ENCODE measurements at regions not wholly inside any gene's neighbourhood (a gene's known extent, or its start where the extent isn't known, plus 50 kb on each side); places are given as distances from the start of the nearest gene placed in this dataset.

GRCh38 chr13:84894749-84895148 is 904.5 kb downstream of the SLITRK6 start:
- DNase-seq = no peak
- Histone ChIP-seq H3K27me3 (no peaks in the 10 kb centered on the region), H3K9me3 (no peaks in the 10 kb centered on the region), H3K4me3 (no peak overlapping the region), H3K27ac (no peak overlapping the region), H3K36me3 (no peaks in the 10 kb centered on the region), H3K4me1 (no peaks in the 10 kb centered on the region)
- no peak for TF ChIP-seq CTCF (IDR thresholded peaks at IDR 0.05)
- 95% methylated on average over 23 of the region's 23 CpGs for WGBS, 2 donors
- peak in 1 of 8 donors; percentile 38 for ATAC-seq
- intact Hi-C loops (cut with DNase I) = loop anchor here in 7 of 10 donors (5.0 to 10.0 kb wide), 3 partner anchors 910 to 930 kb away; no protein-coding TSS in a partner anchor

DNA sequence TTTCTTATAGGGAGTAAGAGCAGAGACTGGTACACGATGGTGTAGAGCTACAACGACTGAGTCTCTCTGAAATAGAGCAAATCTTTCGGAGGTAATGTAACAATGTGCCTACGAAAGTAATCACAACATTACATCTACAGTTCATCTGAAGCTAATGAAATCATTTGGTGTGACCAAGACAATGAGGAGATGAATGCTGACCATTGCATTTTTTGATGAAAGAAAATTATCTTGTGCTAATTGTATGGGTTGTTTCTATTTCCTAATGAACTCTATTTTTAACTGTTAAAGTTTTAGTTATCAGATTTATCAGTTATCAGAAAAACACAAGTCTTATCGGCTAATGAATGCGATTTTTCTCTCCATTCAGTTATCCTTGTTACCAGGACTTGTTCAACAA is 913.4 kb downstream of the SLITRK6 start:
- DNase-seq (no peak), ATAC-seq (no peak)
- 84 to 86% methylated on average over 6 of the region's 6 CpGs for WGBS, 2 donors
- intact Hi-C loops (cut with DNase I) = no loop called here
- Histone ChIP-seq H3K27ac (no peak overlapping the region), H3K4me3 (no peak overlapping the region), H3K4me1 (no peaks in the 10 kb centered on the region), H3K36me3 (no peaks in the 10 kb centered on the region), H3K9me3 (no peaks in the 10 kb centered on the region), H3K27me3 (no peaks in the 10 kb centered on the region)
- TF ChIP-seq CTCF (IDR thresholded peaks at IDR 0.05) = no peak

DNA sequence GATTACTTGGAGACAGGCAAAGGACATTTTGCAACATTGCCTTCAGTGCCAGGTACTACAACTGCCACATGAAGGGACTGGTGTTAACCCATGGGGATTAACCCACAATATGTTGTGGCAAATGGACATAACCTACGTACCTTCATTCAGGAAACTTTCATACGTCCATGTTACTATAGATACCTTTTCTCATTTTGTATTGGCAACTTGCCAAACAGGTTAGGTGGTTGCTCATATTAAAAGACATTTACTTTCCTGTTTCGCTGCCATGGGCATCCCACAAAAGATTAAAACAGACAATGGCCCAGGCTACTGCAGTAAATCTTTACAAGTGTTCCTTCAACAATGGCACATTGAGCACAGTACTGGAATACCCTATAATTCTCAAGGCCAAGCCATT is 925.3 kb downstream of the SLITRK6 start:
- no peak for ATAC-seq
- TF ChIP-seq CTCF (IDR thresholded peaks at IDR 0.05) = no peak
- no peak for DNase-seq
- Histone ChIP-seq H3K36me3 (no peaks in the 10 kb centered on the region), H3K4me3 (no peak overlapping the region), H3K9me3 (peaks cover 0 to 21% (median 0%) of the 10 kb centered on the region in 11 donors), H3K27me3 (no peaks in the 10 kb centered on the region), H3K27ac (no peak overlapping the region), H3K4me1 (no peaks in the 10 kb centered on the region)
- intact Hi-C loops (cut with DNase I) = no loop called here
- WGBS, 2 donors = 71 to 74% methylated on average over 3 of the region's 3 CpGs

GRCh38 chr13:84870190-84870589 is 929.0 kb downstream of the SLITRK6 start:
- intact Hi-C loops (cut with DNase I) = no loop called here
- no peaks in the 10 kb centered on the region for H3K27me3 ChIP-seq
- no peaks in the 10 kb centered on the region for H3K36me3 ChIP-seq
- 77 to 79% methylated on average over 6 of the region's 6 CpGs for WGBS, 2 donors
- no peak for TF ChIP-seq CTCF (IDR thresholded peaks at IDR 0.05)
- DNase-seq = no peak
- no peak overlapping the region for H3K4me3 ChIP-seq
- no peak overlapping the region for H3K27ac ChIP-seq
- ATAC-seq = no peak
- peaks cover 0 to 4% (median 0%) of the 10 kb centered on the region in 11 donors for H3K9me3 ChIP-seq
- H3K4me1 ChIP-seq = no peaks in the 10 kb centered on the region

GRCh38 chr13:84867246-84867645 is 932.0 kb downstream of the SLITRK6 start:
- ATAC-seq (no peak), DNase-seq (no peak)
- Histone ChIP-seq H3K4me3 (no peak overlapping the region), H3K27ac (no peak overlapping the region), H3K36me3 (no peaks in the 10 kb centered on the region), H3K4me1 (no peaks in the 10 kb centered on the region), H3K9me3 (no peaks in the 10 kb centered on the region), H3K27me3 (no peaks in the 10 kb centered on the region)
- no peak for TF ChIP-seq CTCF (IDR thresholded peaks at IDR 0.05)
- intact Hi-C loops (cut with DNase I) = no loop called here
